ENCODE measurements at regions not wholly inside any gene's neighbourhood (a gene's known extent, or its start where the extent isn't known, plus 50 kb on each side); places are given as distances from the start of the nearest gene placed in this dataset.

DNA sequence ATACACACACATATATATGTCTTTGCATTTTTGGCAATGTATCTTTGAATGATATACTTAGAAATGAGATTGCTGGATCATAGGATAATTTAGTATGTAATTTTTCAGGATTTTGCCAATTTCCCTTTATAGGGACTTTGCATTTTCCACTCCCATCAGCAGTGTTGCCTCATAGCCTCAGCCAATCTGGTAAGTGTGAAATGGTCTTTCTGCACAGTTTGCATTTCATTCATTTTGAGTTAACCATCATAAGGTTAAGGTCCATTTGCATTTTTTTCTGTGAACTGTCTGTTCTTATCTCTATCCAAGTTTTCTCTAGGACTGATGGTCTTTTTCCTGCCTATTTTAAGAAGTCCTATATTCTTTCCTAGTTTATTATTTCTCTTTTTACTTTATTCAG, 474.8 kb downstream of the ZNF674 start:
- in situ Hi-C loops (cut with HindIII; ENCODE audit: low pct_unique_long_range_greater_than_20kb, low sequenced_read_pairs) (no loop called here), intact Hi-C loops (cut with micrococcal nuclease; ENCODE audit: unreplicated experiment) (no loop called here)
- Histone ChIP-seq H3K27ac (ENCODE audit: low read length) (no peak overlapping the region), H3K4me3 (ENCODE audit: low read depth in 2 of 2, low read length in 2 of 2) (no peak overlapping the region), H3K27me3 (ENCODE audit: control insufficient read depth, insufficient read depth, low read length) (no peaks in the 10 kb centered on the region), H3K36me3 (ENCODE audit: control insufficient read depth, insufficient read depth, low read length) (no peaks in the 10 kb centered on the region), H3K4me1 (ENCODE audit: control insufficient read depth, insufficient read depth, low read length) (no peaks in the 10 kb centered on the region), H3K9me3 (ENCODE audit: control insufficient read depth, insufficient read depth, low read depth, low read length) (no peaks in the 10 kb centered on the region)
- ATAC-seq (no peak), DNase-seq (ENCODE audit: low read depth, low spot score) (no peak)
- POLR2A ChIA-PET: no interaction called here
- CTCF ChIA-PET: no interaction called here
- no TSS peak for BruUV-seq (replicated peaks)
- no peak for TF ChIP-seq TCF7L2 (IDR thresholded peaks at IDR 0.05; ENCODE audit: low read depth, low read length)
- TF ChIP-seq POLR2AphosphoS5 (IDR thresholded peaks at IDR 0.05; ENCODE audit: low read depth, low read length): no peak
- TF ChIP-seq, protein P1, sequence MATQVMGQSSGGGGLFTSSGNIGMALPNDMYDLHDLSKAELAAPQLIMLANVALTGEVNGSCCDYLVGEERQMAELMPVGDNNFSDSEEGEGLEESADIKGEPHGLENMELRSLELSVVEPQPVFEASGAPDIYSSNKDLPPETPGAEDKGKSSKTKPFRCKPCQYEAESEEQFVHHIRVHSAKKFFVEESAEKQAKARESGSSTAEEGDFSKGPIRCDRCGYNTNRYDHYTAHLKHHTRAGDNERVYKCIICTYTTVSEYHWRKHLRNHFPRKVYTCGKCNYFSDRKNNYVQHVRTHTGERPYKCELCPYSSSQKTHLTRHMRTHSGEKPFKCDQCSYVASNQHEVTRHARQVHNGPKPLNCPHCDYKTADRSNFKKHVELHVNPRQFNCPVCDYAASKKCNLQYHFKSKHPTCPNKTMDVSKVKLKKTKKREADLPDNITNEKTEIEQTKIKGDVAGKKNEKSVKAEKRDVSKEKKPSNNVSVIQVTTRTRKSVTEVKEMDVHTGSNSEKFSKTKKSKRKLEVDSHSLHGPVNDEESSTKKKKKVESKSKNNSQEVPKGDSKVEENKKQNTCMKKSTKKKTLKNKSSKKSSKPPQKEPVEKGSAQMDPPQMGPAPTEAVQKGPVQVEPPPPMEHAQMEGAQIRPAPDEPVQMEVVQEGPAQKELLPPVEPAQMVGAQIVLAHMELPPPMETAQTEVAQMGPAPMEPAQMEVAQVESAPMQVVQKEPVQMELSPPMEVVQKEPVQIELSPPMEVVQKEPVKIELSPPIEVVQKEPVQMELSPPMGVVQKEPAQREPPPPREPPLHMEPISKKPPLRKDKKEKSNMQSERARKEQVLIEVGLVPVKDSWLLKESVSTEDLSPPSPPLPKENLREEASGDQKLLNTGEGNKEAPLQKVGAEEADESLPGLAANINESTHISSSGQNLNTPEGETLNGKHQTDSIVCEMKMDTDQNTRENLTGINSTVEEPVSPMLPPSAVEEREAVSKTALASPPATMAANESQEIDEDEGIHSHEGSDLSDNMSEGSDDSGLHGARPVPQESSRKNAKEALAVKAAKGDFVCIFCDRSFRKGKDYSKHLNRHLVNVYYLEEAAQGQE (IDR thresholded peaks at IDR 0.05; ENCODE audit: insufficient read depth in 1 of 2, low read depth in 2 of 2, low read length in 1 of 2): no peak
- TF ChIP-seq, protein P2, sequence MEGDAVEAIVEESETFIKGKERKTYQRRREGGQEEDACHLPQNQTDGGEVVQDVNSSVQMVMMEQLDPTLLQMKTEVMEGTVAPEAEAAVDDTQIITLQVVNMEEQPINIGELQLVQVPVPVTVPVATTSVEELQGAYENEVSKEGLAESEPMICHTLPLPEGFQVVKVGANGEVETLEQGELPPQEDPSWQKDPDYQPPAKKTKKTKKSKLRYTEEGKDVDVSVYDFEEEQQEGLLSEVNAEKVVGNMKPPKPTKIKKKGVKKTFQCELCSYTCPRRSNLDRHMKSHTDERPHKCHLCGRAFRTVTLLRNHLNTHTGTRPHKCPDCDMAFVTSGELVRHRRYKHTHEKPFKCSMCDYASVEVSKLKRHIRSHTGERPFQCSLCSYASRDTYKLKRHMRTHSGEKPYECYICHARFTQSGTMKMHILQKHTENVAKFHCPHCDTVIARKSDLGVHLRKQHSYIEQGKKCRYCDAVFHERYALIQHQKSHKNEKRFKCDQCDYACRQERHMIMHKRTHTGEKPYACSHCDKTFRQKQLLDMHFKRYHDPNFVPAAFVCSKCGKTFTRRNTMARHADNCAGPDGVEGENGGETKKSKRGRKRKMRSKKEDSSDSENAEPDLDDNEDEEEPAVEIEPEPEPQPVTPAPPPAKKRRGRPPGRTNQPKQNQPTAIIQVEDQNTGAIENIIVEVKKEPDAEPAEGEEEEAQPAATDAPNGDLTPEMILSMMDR (IDR thresholded peaks at IDR 0.05): no peak
- TF ChIP-seq SIN3A (IDR thresholded peaks at IDR 0.05; ENCODE audit: borderline replicate concordance, insufficient read depth, low read depth, low read length): no peak

DNA sequence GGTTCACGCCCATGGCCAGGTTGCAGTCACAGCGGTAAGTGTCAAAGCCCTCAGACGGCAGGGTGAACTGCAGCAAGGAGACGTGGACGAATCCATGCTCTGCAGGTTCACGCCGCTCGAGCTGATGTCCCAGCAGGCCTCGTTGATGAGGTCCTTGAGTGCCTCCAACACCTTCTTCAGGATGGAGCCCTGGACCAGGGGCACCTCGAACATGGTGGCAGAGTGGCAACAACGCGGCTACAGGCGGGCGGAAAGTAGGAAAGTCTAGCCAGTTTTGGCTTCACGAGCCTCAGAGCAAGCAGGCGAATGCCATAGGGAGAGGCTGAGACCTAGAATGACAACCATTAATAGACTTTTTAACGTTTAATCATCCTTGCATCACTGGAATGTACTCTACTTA, 485.9 kb downstream of the ZNF674 start:
- DNase-seq (ENCODE audit: low read depth, low spot score): no peak
- no TSS peak for BruUV-seq (replicated peaks)
- Histone ChIP-seq H3K36me3 (ENCODE audit: control insufficient read depth, insufficient read depth, low read length) (no peaks in the 10 kb centered on the region), H3K27ac (ENCODE audit: low read length) (no peak overlapping the region), H3K27me3 (ENCODE audit: control insufficient read depth, insufficient read depth, low read length) (no peaks in the 10 kb centered on the region), H3K9me3 (ENCODE audit: control insufficient read depth, insufficient read depth, low read depth, low read length) (no peaks in the 10 kb centered on the region), H3K4me3 (ENCODE audit: low read depth in 2 of 2, low read length in 2 of 2) (no peak overlapping the region), H3K4me1 (ENCODE audit: control insufficient read depth, insufficient read depth, low read length) (no peaks in the 10 kb centered on the region)
- CTCF ChIA-PET: no interaction called here
- no peak for ATAC-seq
- in situ Hi-C loops (cut with HindIII; ENCODE audit: low pct_unique_long_range_greater_than_20kb, low sequenced_read_pairs): no loop called here
- POLR2A ChIA-PET: no interaction called here
- TF ChIP-seq, protein P1 (IDR thresholded peaks at IDR 0.05; ENCODE audit: insufficient read depth in 1 of 2, low read depth in 2 of 2, low read length in 1 of 2): no peak
- no peak for TF ChIP-seq TCF7L2 (IDR thresholded peaks at IDR 0.05; ENCODE audit: low read depth, low read length)
- intact Hi-C loops (cut with micrococcal nuclease; ENCODE audit: unreplicated experiment): no loop called here

All from Panc1 (cell line).